ENCODE measurements at regions not wholly inside any gene's neighbourhood (a gene's known extent, or its start where the extent isn't known, plus 50 kb on each side); places are given as distances from the start of the nearest gene placed in this dataset.
"Not testable (repeated sequence)": the region's sequence is repeated elsewhere in the genome, so short reads cannot be mapped to it uniquely, and the experiment has no call there.

GRCh38 chr6:54535568-54535967 lies 227.3 kb downstream of the TINAG start:
- Histone ChIP-seq H3K9me3 (ENCODE audit: control insufficient read depth in 2 of 2, low read length in 2 of 2) (no peaks in the 10 kb centered on the region), H3K9ac (ENCODE audit: low read depth in 1 of 2, low read length in 2 of 2) (no peak overlapping the region), H3K36me3 (ENCODE audit: control insufficient read depth in 2 of 2, insufficient read depth in 2 of 2, low read length in 2 of 2) (no peaks in the 10 kb centered on the region), H3K27me3 (ENCODE audit: control insufficient read depth in 2 of 2, insufficient read depth in 2 of 2, low read length in 2 of 2) (no peaks in the 10 kb centered on the region), H3K4me3 (ENCODE audit: low read length in 2 of 2) (no peak overlapping the region), H3K4me1 (ENCODE audit: control insufficient read depth in 2 of 2, insufficient read depth in 2 of 2, low read length in 2 of 2) (no peaks in the 10 kb centered on the region), H3K27ac (ENCODE audit: low read depth in 2 of 2, low read length in 2 of 2) (no peak overlapping the region)

GRCh38 chr6:54541541-54541940 lies 233.3 kb downstream of the TINAG start:
- Histone ChIP-seq H3K4me3 (ENCODE audit: low read length in 2 of 2) (no peak overlapping the region), H3K27ac (ENCODE audit: low read depth in 2 of 2, low read length in 2 of 2) (no peak overlapping the region), H3K36me3 (ENCODE audit: control insufficient read depth in 2 of 2, insufficient read depth in 2 of 2, low read length in 2 of 2) (no peaks in the 10 kb centered on the region), H3K9ac (ENCODE audit: low read depth in 1 of 2, low read length in 2 of 2) (no peak overlapping the region), H3K9me3 (ENCODE audit: control insufficient read depth in 2 of 2, low read length in 2 of 2) (no peaks in the 10 kb centered on the region), H3K27me3 (ENCODE audit: control insufficient read depth in 2 of 2, insufficient read depth in 2 of 2, low read length in 2 of 2) (no peaks in the 10 kb centered on the region), H3K4me1 (ENCODE audit: control insufficient read depth in 2 of 2, insufficient read depth in 2 of 2, low read length in 2 of 2) (no peaks in the 10 kb centered on the region)

- H3K27me3 ChIP-seq (ENCODE audit: control insufficient read depth in 2 of 2, insufficient read depth in 2 of 2, low read length in 2 of 2), result no peaks in the 10 kb centered on the region
- no peaks in the 10 kb centered on the region for H3K36me3 ChIP-seq (ENCODE audit: control insufficient read depth in 2 of 2, insufficient read depth in 2 of 2, low read length in 2 of 2)
Measured at GRCh38 chr6:54559136-54559535, 250.9 kb downstream of the TINAG start.

GRCh38 chr6:54564188-54564587 lies 255.9 kb downstream of the TINAG start:
- not testable (repeated sequence) for H3K4me1 ChIP-seq (ENCODE audit: control insufficient read depth in 2 of 2, insufficient read depth in 2 of 2, low read length in 2 of 2); H3K36me3 ChIP-seq (ENCODE audit: control insufficient read depth in 2 of 2, insufficient read depth in 2 of 2, low read length in 2 of 2); H3K4me3 ChIP-seq (ENCODE audit: low read length in 2 of 2); H3K9ac ChIP-seq (ENCODE audit: low read depth in 1 of 2, low read length in 2 of 2); H3K27ac ChIP-seq (ENCODE audit: low read depth in 2 of 2, low read length in 2 of 2); H3K27me3 ChIP-seq (ENCODE audit: control insufficient read depth in 2 of 2, insufficient read depth in 2 of 2, low read length in 2 of 2); H3K9me3 ChIP-seq (ENCODE audit: control insufficient read depth in 2 of 2, low read length in 2 of 2)

More at GRCh38 chr6:54559136-54559535, 250.9 kb downstream of the TINAG start:
- H3K4me1 ChIP-seq (ENCODE audit: control insufficient read depth in 2 of 2, insufficient read depth in 2 of 2, low read length in 2 of 2), result no peaks in the 10 kb centered on the region
- no peak overlapping the region for H3K4me3 ChIP-seq (ENCODE audit: low read length in 2 of 2)
- no peak overlapping the region for H3K9ac ChIP-seq (ENCODE audit: low read depth in 1 of 2, low read length in 2 of 2)
- H3K9me3 ChIP-seq (ENCODE audit: control insufficient read depth in 2 of 2, low read length in 2 of 2), result no peaks in the 10 kb centered on the region
- no peak overlapping the region for H3K27ac ChIP-seq (ENCODE audit: low read depth in 2 of 2, low read length in 2 of 2)

GRCh38 chr6:54574671-54575070 lies 266.4 kb downstream of the TINAG start:
- no peaks in the 10 kb centered on the region for H3K36me3 ChIP-seq (ENCODE audit: control insufficient read depth in 2 of 2, insufficient read depth in 2 of 2, low read length in 2 of 2)

GRCh38 chr6:54578261-54578660 lies 268.3 kb upstream of the FAM83B start:
- H3K9ac ChIP-seq (ENCODE audit: low read depth in 1 of 2, low read length in 2 of 2), result no peak overlapping the region
- no peaks in the 10 kb centered on the region for H3K36me3 ChIP-seq (ENCODE audit: control insufficient read depth in 2 of 2, insufficient read depth in 2 of 2, low read length in 2 of 2)
- no peak overlapping the region for H3K4me3 ChIP-seq (ENCODE audit: low read length in 2 of 2)
- no peaks in the 10 kb centered on the region for H3K27me3 ChIP-seq (ENCODE audit: control insufficient read depth in 2 of 2, insufficient read depth in 2 of 2, low read length in 2 of 2)
- no peaks in the 10 kb centered on the region for H3K4me1 ChIP-seq (ENCODE audit: control insufficient read depth in 2 of 2, insufficient read depth in 2 of 2, low read length in 2 of 2)
- H3K27ac ChIP-seq (ENCODE audit: low read depth in 2 of 2, low read length in 2 of 2), result no peak overlapping the region
- H3K9me3 ChIP-seq (ENCODE audit: control insufficient read depth in 2 of 2, low read length in 2 of 2), result no peaks in the 10 kb centered on the region

More at GRCh38 chr6:54574671-54575070, 266.4 kb downstream of the TINAG start:
- Histone ChIP-seq H3K27me3 (ENCODE audit: control insufficient read depth in 2 of 2, insufficient read depth in 2 of 2, low read length in 2 of 2) (no peaks in the 10 kb centered on the region), H3K4me3 (ENCODE audit: low read length in 2 of 2) (no peak overlapping the region), H3K27ac (ENCODE audit: low read depth in 2 of 2, low read length in 2 of 2) (no peak overlapping the region), H3K4me1 (ENCODE audit: control insufficient read depth in 2 of 2, insufficient read depth in 2 of 2, low read length in 2 of 2) (no peaks in the 10 kb centered on the region), H3K9me3 (ENCODE audit: control insufficient read depth in 2 of 2, low read length in 2 of 2) (no peaks in the 10 kb centered on the region), H3K9ac (ENCODE audit: low read depth in 1 of 2, low read length in 2 of 2) (no peak overlapping the region)

- Histone ChIP-seq H3K27ac (ENCODE audit: low read depth in 2 of 2, low read length in 2 of 2) (no peak overlapping the region), H3K36me3 (ENCODE audit: control insufficient read depth in 2 of 2, insufficient read depth in 2 of 2, low read length in 2 of 2) (no peaks in the 10 kb centered on the region), H3K4me1 (ENCODE audit: control insufficient read depth in 2 of 2, insufficient read depth in 2 of 2, low read length in 2 of 2) (no peaks in the 10 kb centered on the region), H3K4me3 (ENCODE audit: low read length in 2 of 2) (no peak overlapping the region), H3K9me3 (ENCODE audit: control insufficient read depth in 2 of 2, low read length in 2 of 2) (no peaks in the 10 kb centered on the region), H3K9ac (ENCODE audit: low read depth in 1 of 2, low read length in 2 of 2) (no peak overlapping the region), H3K27me3 (ENCODE audit: control insufficient read depth in 2 of 2, insufficient read depth in 2 of 2, low read length in 2 of 2) (no peaks in the 10 kb centered on the region)
Measured at GRCh38 chr6:54579011-54579410, 267.6 kb upstream of the FAM83B start.

- no peaks in the 10 kb centered on the region for H3K4me1 ChIP-seq (ENCODE audit: control insufficient read depth in 2 of 2, insufficient read depth in 2 of 2, low read length in 2 of 2)
Measured at GRCh38 chr6:54586251-54586650, 260.3 kb upstream of the FAM83B start.

GRCh38 chr6:54587277-54587676 lies 259.3 kb upstream of the FAM83B start:
- H3K27me3 ChIP-seq (ENCODE audit: control insufficient read depth in 2 of 2, insufficient read depth in 2 of 2, low read length in 2 of 2), result no peaks in the 10 kb centered on the region
- no peak overlapping the region for H3K4me3 ChIP-seq (ENCODE audit: low read length in 2 of 2)
- no peak overlapping the region for H3K27ac ChIP-seq (ENCODE audit: low read depth in 2 of 2, low read length in 2 of 2)
- H3K4me1 ChIP-seq (ENCODE audit: control insufficient read depth in 2 of 2, insufficient read depth in 2 of 2, low read length in 2 of 2), result no peaks in the 10 kb centered on the region
- no peaks in the 10 kb centered on the region for H3K9me3 ChIP-seq (ENCODE audit: control insufficient read depth in 2 of 2, low read length in 2 of 2)
- no peak overlapping the region for H3K9ac ChIP-seq (ENCODE audit: low read depth in 1 of 2, low read length in 2 of 2)
- H3K36me3 ChIP-seq (ENCODE audit: control insufficient read depth in 2 of 2, insufficient read depth in 2 of 2, low read length in 2 of 2), result no peaks in the 10 kb centered on the region

More at GRCh38 chr6:54586251-54586650, 260.3 kb upstream of the FAM83B start:
- Histone ChIP-seq H3K4me3 (ENCODE audit: low read length in 2 of 2) (no peak overlapping the region), H3K9me3 (ENCODE audit: control insufficient read depth in 2 of 2, low read length in 2 of 2) (no peaks in the 10 kb centered on the region), H3K9ac (ENCODE audit: low read depth in 1 of 2, low read length in 2 of 2) (no peak overlapping the region), H3K27me3 (ENCODE audit: control insufficient read depth in 2 of 2, insufficient read depth in 2 of 2, low read length in 2 of 2) (no peaks in the 10 kb centered on the region), H3K27ac (ENCODE audit: low read depth in 2 of 2, low read length in 2 of 2) (no peak overlapping the region), H3K36me3 (ENCODE audit: control insufficient read depth in 2 of 2, insufficient read depth in 2 of 2, low read length in 2 of 2) (no peaks in the 10 kb centered on the region)

- Histone ChIP-seq H3K4me3 (ENCODE audit: low read length in 2 of 2) (no peak overlapping the region), H3K36me3 (ENCODE audit: control insufficient read depth in 2 of 2, insufficient read depth in 2 of 2, low read length in 2 of 2) (no peaks in the 10 kb centered on the region), H3K9me3 (ENCODE audit: control insufficient read depth in 2 of 2, low read length in 2 of 2) (no peaks in the 10 kb centered on the region), H3K27ac (ENCODE audit: low read depth in 2 of 2, low read length in 2 of 2) (no peak overlapping the region), H3K27me3 (ENCODE audit: control insufficient read depth in 2 of 2, insufficient read depth in 2 of 2, low read length in 2 of 2) (no peaks in the 10 kb centered on the region), H3K9ac (ENCODE audit: low read depth in 1 of 2, low read length in 2 of 2) (no peak overlapping the region), H3K4me1 (ENCODE audit: control insufficient read depth in 2 of 2, insufficient read depth in 2 of 2, low read length in 2 of 2) (no peaks in the 10 kb centered on the region)
Measured at GRCh38 chr6:54588176-54588575, 258.4 kb upstream of the FAM83B start.

- Histone ChIP-seq H3K9ac (ENCODE audit: low read depth in 1 of 2, low read length in 2 of 2) (no peak overlapping the region), H3K27ac (ENCODE audit: low read depth in 2 of 2, low read length in 2 of 2) (no peak overlapping the region), H3K9me3 (ENCODE audit: control insufficient read depth in 2 of 2, low read length in 2 of 2) (no peaks in the 10 kb centered on the region), H3K4me3 (ENCODE audit: low read length in 2 of 2) (no peak overlapping the region), H3K4me1 (ENCODE audit: control insufficient read depth in 2 of 2, insufficient read depth in 2 of 2, low read length in 2 of 2) (no peaks in the 10 kb centered on the region), H3K27me3 (ENCODE audit: control insufficient read depth in 2 of 2, insufficient read depth in 2 of 2, low read length in 2 of 2) (no peaks in the 10 kb centered on the region), H3K36me3 (ENCODE audit: control insufficient read depth in 2 of 2, insufficient read depth in 2 of 2, low read length in 2 of 2) (no peaks in the 10 kb centered on the region)
Measured at GRCh38 chr6:54595844-54596243, 250.7 kb upstream of the FAM83B start.
